PC-3 (cell line): ENCODE measurements at regions not wholly inside any gene's neighbourhood (a gene's known extent, or its start where the extent isn't known, plus 50 kb on each side); places are given as distances from the start of the nearest gene placed in this dataset.
A peak's percentile ranks its signal among the peaks of the same experiment; 100 is the strongest.

Source experiments
- ATAC-seq: fragments of 200-7000 bp; cut with Tn5 transposase; 2 replicates; pipeline ENCODE4 v1.9.1; 2020; ENCODE audit warnings: mild to moderate bottlenecking, moderate library complexity
- BruUV-seq: library from RNA; stranded (reverse); fragments of 400-500 nt; replicated peaks from 2 replicates; lab custom pipeline; 2021; lab: Mats Ljungman, UMichigan
- CTCF ChIA-PET: fragments of 300-600 bp; sonication (Branson Sonifier 250); formaldehyde crosslinking; loops from one replicate; lab custom pipeline; 2022; ENCODE audit warnings: antibody characterized with exemption; lab: Charles Lee
- POLR2A ChIA-PET: fragments of 300-600 bp; sonication (Branson Sonifier 250); formaldehyde crosslinking; loops from one replicate; lab custom pipeline; 2022; ENCODE audit warnings: antibody characterized with exemption; ENCODE audit not compliant: unreplicated experiment; lab: Charles Lee
- DNase-seq: peaks from one replicate; pipeline ENCODE4 v3.0.0-alpha.2; 2015
- H2AFZ ChIP-seq: fragments of 300-600 bp; sonication (generic); 2 replicates; pipeline ENCODE4 v1.6.0; 2016; ENCODE audit warnings: antibody characterized with exemption, low read length
- H3F3A ChIP-seq: fragments of 300-600 bp; sonication (generic); one replicate; pipeline ENCODE4 v1.6.0; 2017; ENCODE audit warnings: antibody characterized with exemption, low read length, control low read depth, mild to moderate bottlenecking; ENCODE audit not compliant: unreplicated experiment
- H3K27ac ChIP-seq: fragments of 300-600 bp; sonication (generic); 2 replicates; pipeline ENCODE4 v1.5.1; 2016; ENCODE audit warnings: mild to moderate bottlenecking, low read length
- H3K27me3 ChIP-seq: fragments of 300-600 bp; sonication (generic); 2 replicates; pipeline ENCODE4 v1.6.1; 2016; ENCODE audit warnings: low read length, mixed read lengths
- H3K36me3 ChIP-seq: fragments of 300-600 bp; sonication (generic); 2 replicates; pipeline ENCODE4 v1.6.1; 2016; ENCODE audit warnings: low read depth, mixed run types, low read length, mixed read lengths
- H3K4me1 ChIP-seq: fragments of 300-600 bp; sonication (generic); 2 replicates; pipeline ENCODE4 v1.5.1; 2016; ENCODE audit warnings: low read length; ENCODE audit not compliant: insufficient read depth
- H3K4me2 ChIP-seq: fragments of 300-600 bp; sonication (generic); 2 replicates; pipeline ENCODE4 v1.6.0; 2016; ENCODE audit warnings: low read length
- H3K4me3 ChIP-seq: fragments of 300-600 bp; sonication (generic); 2 replicates; pipeline ENCODE4 v1.5.1; 2016; ENCODE audit warnings: mild to moderate bottlenecking, low read length, mixed read lengths
- H3K79me2 ChIP-seq: fragments of 300-600 bp; sonication (generic); 2 replicates; pipeline ENCODE4 v1.6.1; 2017; ENCODE audit warnings: low read length, mixed read lengths
- H3K9ac ChIP-seq: fragments of 300-600 bp; sonication (generic); 2 replicates; pipeline ENCODE4 v1.6.0; 2016; ENCODE audit warnings: mild to moderate bottlenecking, low read length
- H3K9me2 ChIP-seq: fragments of 300-600 bp; sonication (generic); replicated peaks from 2 replicates; pipeline ENCODE4 v1.6.1; 2016; ENCODE audit warnings: mixed run types, low read length, mixed read lengths
- H3K9me3 ChIP-seq: fragments of 300-600 bp; sonication (generic); 2 replicates; pipeline ENCODE4 v1.6.1; 2016; ENCODE audit warnings: low read length, mixed read lengths
- H4K20me1 ChIP-seq: fragments of 300-600 bp; sonication (generic); 2 replicates; pipeline ENCODE4 v1.6.1; 2016; ENCODE audit warnings: low read length, mixed read lengths
- EZH2 ChIP-seq: fragments of 300-600 bp; sonication (generic); IDR thresholded peaks from one replicate; pipeline ENCODE4 v1.6.1; 2017; ENCODE audit warnings: antibody characterized with exemption, mild to moderate bottlenecking, low read length; ENCODE audit not compliant: unreplicated experiment
- EZH2phosphoT487 ChIP-seq: fragments of 300-600 bp; sonication (generic); IDR thresholded peaks from 2 replicates; pipeline ENCODE4 v1.6.1; 2018; ENCODE audit warnings: mild to moderate bottlenecking, antibody characterized with exemption, low read length, borderline replicate concordance
- intact Hi-C: fragments of 100-400 bp; cut with micrococcal nuclease; formaldehyde crosslinking; loops from 2 replicates; pipeline ENCODE4 v1.9.0; 2023
- TF ChIP-seq, protein P1 (sequence below): fragments of 300-600 bp; sonication (generic); conservative IDR thresholded peaks from 2 replicates; pipeline ENCODE4 v1.5.1; 2017; ENCODE audit warnings: antibody characterized with exemption, low read depth, mild to moderate bottlenecking, low read length

DNA sequence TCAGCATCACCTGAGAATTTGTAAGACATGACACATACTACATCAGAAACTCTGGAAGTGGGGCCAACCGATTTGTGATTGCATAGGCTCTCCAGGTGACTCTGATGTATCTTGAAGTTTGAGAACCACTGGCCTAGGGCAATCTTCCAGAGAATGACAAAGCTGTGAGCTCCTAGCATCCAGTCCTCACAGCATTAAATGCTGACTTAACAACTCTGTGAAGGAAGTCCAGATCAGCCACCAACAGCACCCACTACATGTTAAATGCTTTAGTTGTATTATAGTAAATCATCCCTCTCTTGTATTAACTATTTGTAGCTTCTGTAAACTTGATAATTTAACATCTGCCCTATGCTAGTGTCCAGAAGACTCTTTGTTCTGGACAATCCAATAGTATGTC is 636.5 kb upstream of the STEAP1 start:
- TF ChIP-seq EZH2 (no peak), EZH2phosphoT487 (no peak)
- TF ChIP-seq, protein P1, sequence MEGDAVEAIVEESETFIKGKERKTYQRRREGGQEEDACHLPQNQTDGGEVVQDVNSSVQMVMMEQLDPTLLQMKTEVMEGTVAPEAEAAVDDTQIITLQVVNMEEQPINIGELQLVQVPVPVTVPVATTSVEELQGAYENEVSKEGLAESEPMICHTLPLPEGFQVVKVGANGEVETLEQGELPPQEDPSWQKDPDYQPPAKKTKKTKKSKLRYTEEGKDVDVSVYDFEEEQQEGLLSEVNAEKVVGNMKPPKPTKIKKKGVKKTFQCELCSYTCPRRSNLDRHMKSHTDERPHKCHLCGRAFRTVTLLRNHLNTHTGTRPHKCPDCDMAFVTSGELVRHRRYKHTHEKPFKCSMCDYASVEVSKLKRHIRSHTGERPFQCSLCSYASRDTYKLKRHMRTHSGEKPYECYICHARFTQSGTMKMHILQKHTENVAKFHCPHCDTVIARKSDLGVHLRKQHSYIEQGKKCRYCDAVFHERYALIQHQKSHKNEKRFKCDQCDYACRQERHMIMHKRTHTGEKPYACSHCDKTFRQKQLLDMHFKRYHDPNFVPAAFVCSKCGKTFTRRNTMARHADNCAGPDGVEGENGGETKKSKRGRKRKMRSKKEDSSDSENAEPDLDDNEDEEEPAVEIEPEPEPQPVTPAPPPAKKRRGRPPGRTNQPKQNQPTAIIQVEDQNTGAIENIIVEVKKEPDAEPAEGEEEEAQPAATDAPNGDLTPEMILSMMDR, result no peak
- no peaks in the 10 kb centered on the region for H4K20me1 ChIP-seq
- no peak for DNase-seq
- ATAC-seq, result no peak
- H3K79me2 ChIP-seq, result no peaks in the 10 kb centered on the region
- H3K36me3 ChIP-seq, result no peaks in the 10 kb centered on the region
- no peaks in the 10 kb centered on the region for H3K9me2 ChIP-seq
- CTCF ChIA-PET, result no interaction called here
- no peak overlapping the region for H3K4me3 ChIP-seq
- H3K4me2 ChIP-seq, result no peak overlapping the region
- POLR2A ChIA-PET, result no interaction called here
- no peak overlapping the region for H3K9ac ChIP-seq
- H2AFZ ChIP-seq, result no peak overlapping the region
- H3K27ac ChIP-seq, result no peak overlapping the region
- no TSS peak for BruUV-seq
- no peaks in the 10 kb centered on the region for H3F3A ChIP-seq
- intact Hi-C loops, result no loop called here
- H3K9me3 ChIP-seq, result no peaks in the 10 kb centered on the region
- H3K4me1 ChIP-seq, result no peaks in the 10 kb centered on the region
- no peaks in the 10 kb centered on the region for H3K27me3 ChIP-seq

DNA sequence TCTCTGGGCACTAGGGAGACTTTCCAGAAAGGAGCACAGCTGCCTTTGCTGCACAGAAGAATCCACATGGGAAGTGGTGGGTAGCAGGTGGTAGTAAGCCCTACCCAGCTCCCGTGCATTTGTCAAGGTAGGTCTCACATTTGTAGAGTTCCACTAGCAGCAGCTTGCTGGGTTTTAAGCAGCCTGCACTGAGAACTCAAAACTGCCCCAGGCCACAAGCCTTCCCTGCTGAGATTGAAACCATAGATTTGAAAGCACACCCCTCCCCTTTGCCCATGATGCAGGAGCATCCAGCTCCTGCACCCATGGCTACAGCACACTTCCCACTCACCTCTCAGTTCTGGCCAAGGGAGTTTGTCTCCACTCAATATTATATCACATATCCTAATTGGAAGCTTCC is 604.5 kb upstream of the STEAP1 start:
- H3K27ac ChIP-seq, result no peak overlapping the region
- no peaks in the 10 kb centered on the region for H3K36me3 ChIP-seq
- ATAC-seq (no peak), DNase-seq (no peak)
- H3K4me1 ChIP-seq, result no peaks in the 10 kb centered on the region
- no peak overlapping the region for H3K4me2 ChIP-seq
- H3K9me2 ChIP-seq, result no peaks in the 10 kb centered on the region
- no TSS peak for BruUV-seq
- no peak overlapping the region for H3K9ac ChIP-seq
- H3K79me2 ChIP-seq, result no peaks in the 10 kb centered on the region
- no peaks in the 10 kb centered on the region for H4K20me1 ChIP-seq
- H3F3A ChIP-seq, result no peaks in the 10 kb centered on the region
- TF ChIP-seq EZH2phosphoT487 (no peak), EZH2 (no peak)
- H3K27me3 ChIP-seq, result no peaks in the 10 kb centered on the region
- H3K9me3 ChIP-seq, result no peaks in the 10 kb centered on the region
- intact Hi-C loops, result no loop called here
- H3K4me3 ChIP-seq, result no peak overlapping the region
- ChIA-PET CTCF (no interaction called here), POLR2A (no interaction called here)
- no peak overlapping the region for H2AFZ ChIP-seq

DNA sequence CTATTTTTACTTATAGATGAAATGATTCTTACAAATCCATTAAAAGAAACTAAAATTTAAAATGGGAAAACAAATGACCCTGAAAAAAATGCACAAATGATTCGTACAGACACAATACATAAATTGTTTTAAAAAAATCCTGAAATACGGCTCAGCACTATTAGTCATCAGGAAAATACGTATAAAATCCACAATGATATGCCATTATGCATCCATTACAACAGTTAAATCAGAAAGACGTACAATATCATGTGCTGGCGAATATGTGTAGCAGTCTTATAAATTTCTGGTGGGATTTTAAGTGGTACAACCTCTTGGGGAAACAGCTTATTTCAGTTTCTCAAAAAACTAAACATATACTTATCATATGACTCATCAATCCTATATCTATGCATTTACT is 600.1 kb upstream of the STEAP1 start:
- no TSS peak for BruUV-seq
- Histone ChIP-seq H3K9ac (no peak overlapping the region), H3K9me3 (no peaks in the 10 kb centered on the region), H3K9me2 (no peaks in the 10 kb centered on the region), H3K27me3 (no peaks in the 10 kb centered on the region), H3K4me1 (no peaks in the 10 kb centered on the region), H3K4me3 (no peak overlapping the region), H3K27ac (no peak overlapping the region), H4K20me1 (no peaks in the 10 kb centered on the region), H2AFZ (no peak overlapping the region), H3F3A (no peaks in the 10 kb centered on the region), H3K79me2 (no peaks in the 10 kb centered on the region), H3K36me3 (no peaks in the 10 kb centered on the region), H3K4me2 (no peak overlapping the region)
- DNase-seq, result peak; percentile 4
- intact Hi-C loops, result no loop called here
- POLR2A ChIA-PET, result no interaction called here
- ATAC-seq, result peak; percentile 67
- CTCF ChIA-PET, result no interaction called here
- TF ChIP-seq EZH2 (no peak), EZH2phosphoT487 (no peak)
- TF ChIP-seq, protein P1, result no peak
